ENCODE measurements at regions not wholly inside any gene's neighbourhood (a gene's known extent, or its start where the extent isn't known, plus 50 kb on each side); places are given as distances from the start of the nearest gene placed in this dataset.

DNA sequence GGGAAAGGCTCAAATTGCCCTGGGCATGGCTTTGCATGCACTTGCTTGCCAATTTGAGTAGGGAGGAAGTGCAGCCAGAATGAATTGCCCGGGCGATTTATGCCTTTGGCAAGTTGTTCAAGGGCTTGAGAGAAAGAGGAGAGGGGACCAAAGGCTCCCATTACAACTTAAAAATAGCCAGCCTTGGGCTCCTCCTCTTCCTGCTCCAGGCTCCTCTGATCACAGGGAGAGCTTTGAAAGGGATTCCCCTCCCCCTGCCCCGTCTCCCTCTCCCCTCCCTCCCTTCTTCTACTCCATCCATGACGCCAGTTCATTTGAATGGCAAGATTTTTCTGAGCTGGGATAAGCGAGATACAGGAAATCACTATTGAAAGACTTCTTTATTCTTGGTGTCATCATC is 304.9 kb upstream of the JAG1 start:
- no peaks in the 10 kb centered on the region for H3K4me1 Mint-ChIP-seq (ENCODE audit: low read depth, unreplicated experiment)
- H3K4me3 Mint-ChIP-seq (ENCODE audit: low read depth, unreplicated experiment), result no peak overlapping the region
- H3K27ac Mint-ChIP-seq (ENCODE audit: unreplicated experiment), result no peak overlapping the region
- peaks cover 2% of the 10 kb centered on the region for H3K9me3 Mint-ChIP-seq (ENCODE audit: low read depth, unreplicated experiment)
- TF ChIP-seq, protein P1, sequence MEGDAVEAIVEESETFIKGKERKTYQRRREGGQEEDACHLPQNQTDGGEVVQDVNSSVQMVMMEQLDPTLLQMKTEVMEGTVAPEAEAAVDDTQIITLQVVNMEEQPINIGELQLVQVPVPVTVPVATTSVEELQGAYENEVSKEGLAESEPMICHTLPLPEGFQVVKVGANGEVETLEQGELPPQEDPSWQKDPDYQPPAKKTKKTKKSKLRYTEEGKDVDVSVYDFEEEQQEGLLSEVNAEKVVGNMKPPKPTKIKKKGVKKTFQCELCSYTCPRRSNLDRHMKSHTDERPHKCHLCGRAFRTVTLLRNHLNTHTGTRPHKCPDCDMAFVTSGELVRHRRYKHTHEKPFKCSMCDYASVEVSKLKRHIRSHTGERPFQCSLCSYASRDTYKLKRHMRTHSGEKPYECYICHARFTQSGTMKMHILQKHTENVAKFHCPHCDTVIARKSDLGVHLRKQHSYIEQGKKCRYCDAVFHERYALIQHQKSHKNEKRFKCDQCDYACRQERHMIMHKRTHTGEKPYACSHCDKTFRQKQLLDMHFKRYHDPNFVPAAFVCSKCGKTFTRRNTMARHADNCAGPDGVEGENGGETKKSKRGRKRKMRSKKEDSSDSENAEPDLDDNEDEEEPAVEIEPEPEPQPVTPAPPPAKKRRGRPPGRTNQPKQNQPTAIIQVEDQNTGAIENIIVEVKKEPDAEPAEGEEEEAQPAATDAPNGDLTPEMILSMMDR (IDR thresholded peaks at IDR 0.05; ENCODE audit: unreplicated experiment), result no peak
- intact Hi-C loops (cut with micrococcal nuclease; ENCODE audit: unreplicated experiment), result no loop called here
- no peak for DNase-seq
- H3K27me3 Mint-ChIP-seq (ENCODE audit: unreplicated experiment), result no peaks in the 10 kb centered on the region
- CTCF ChIA-PET, result interaction anchor here (0.7 kb wide), 1 partner anchor 10 kb away, joined by 4 read pairs; no protein-coding TSS in a partner anchor
- BruUV-seq (replicated peaks), result no TSS peak
- H3K36me3 Mint-ChIP-seq (ENCODE audit: insufficient read depth, unreplicated experiment), result no peaks in the 10 kb centered on the region

DNA sequence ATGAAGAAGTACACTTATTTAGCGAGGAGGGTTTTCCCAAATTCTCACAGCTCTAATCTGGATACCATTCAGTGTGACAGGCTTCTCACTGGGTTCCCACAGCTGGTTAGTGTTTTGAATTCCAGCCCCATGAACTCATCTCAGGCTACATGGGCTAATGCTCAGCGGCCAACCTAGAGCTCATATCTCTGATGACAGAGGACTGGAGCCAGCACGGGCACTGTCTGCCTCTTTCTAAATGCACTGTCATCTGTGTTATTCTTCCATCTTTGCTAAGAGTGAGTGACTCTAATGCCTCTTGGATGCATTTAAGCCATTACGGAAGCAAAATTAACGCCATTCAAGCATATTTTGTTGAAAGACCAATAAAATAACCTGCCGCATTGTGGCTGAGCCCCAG is 308.9 kb upstream of the JAG1 start:
- H3K27ac Mint-ChIP-seq (ENCODE audit: unreplicated experiment), result no peak overlapping the region
- no peak for DNase-seq
- H3K27me3 Mint-ChIP-seq (ENCODE audit: unreplicated experiment), result no peaks in the 10 kb centered on the region
- CTCF ChIA-PET, result interaction anchor here (0.7 kb wide), 1 partner anchor 223 kb away, joined by 3 read pairs; no protein-coding TSS in a partner anchor
- TF ChIP-seq, protein P1 (IDR thresholded peaks at IDR 0.05; ENCODE audit: unreplicated experiment), result no peak
- H3K36me3 Mint-ChIP-seq (ENCODE audit: insufficient read depth, unreplicated experiment), result no peaks in the 10 kb centered on the region
- no peak overlapping the region for H3K4me3 Mint-ChIP-seq (ENCODE audit: low read depth, unreplicated experiment)
- BruUV-seq (replicated peaks), result no TSS peak
- H3K9me3 Mint-ChIP-seq (ENCODE audit: low read depth, unreplicated experiment), result no peaks in the 10 kb centered on the region
- H3K4me1 Mint-ChIP-seq (ENCODE audit: low read depth, unreplicated experiment), result peaks cover 4% of the 10 kb centered on the region
- intact Hi-C loops (cut with micrococcal nuclease; ENCODE audit: unreplicated experiment), result no loop called here

DNA sequence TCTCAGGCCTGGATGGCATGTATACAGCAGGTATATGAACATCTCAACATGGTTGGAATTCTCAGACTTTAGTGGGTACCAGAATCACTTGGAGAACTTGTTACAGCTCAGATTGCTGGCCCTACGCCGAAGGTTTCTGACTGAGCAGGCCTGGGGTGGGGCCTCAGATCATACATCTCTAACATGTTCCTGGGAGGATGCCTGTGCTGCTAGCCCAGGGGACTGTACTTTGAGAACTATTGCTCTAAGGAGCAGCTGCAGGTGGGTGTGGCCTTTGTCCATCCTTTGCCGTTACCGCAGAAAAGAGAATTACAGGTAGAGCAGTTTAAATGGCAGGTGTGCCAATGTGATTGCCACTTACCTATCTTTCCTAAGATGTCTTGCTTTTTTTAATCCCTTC is 310.5 kb upstream of the JAG1 start:
- intact Hi-C loops (cut with micrococcal nuclease; ENCODE audit: unreplicated experiment), result no loop called here
- DNase-seq, result no peak
- Mint-ChIP-seq H3K27ac (ENCODE audit: unreplicated experiment) (no peak overlapping the region), H3K4me3 (ENCODE audit: low read depth, unreplicated experiment) (no peak overlapping the region), H3K9me3 (ENCODE audit: low read depth, unreplicated experiment) (no peaks in the 10 kb centered on the region), H3K27me3 (ENCODE audit: unreplicated experiment) (no peaks in the 10 kb centered on the region), H3K36me3 (ENCODE audit: insufficient read depth, unreplicated experiment) (no peaks in the 10 kb centered on the region), H3K4me1 (ENCODE audit: low read depth, unreplicated experiment) (peaks cover 12% of the 10 kb centered on the region)
- no TSS peak for BruUV-seq (replicated peaks)
- CTCF ChIA-PET, result interaction anchor here (1.5 kb wide), 1 partner anchor 30 kb away, joined by 4 read pairs; no protein-coding TSS in a partner anchor
- TF ChIP-seq, protein P1 (IDR thresholded peaks at IDR 0.05; ENCODE audit: unreplicated experiment), result no peak

DNA sequence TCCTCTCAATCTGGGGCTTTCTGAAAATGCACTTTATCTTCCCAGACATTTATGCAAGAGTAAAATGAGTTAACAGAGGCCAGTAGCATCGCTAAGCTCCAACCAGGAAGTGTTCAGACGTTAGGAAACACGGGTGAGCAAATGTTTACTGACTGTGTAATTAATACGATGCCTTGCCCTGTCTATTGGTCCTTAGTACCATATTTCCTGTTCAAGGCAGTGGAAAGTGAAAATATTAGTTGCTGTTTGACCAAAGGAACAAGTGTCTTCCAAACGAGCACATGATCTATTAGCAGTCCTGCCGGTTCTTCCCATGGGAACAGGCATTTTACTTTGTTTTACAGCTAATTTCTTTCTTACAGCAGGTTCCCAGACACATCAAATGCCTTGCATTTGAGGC is 311.1 kb upstream of the JAG1 start:
- Mint-ChIP-seq H3K9me3 (ENCODE audit: low read depth, unreplicated experiment) (no peaks in the 10 kb centered on the region), H3K27me3 (ENCODE audit: unreplicated experiment) (no peaks in the 10 kb centered on the region), H3K27ac (ENCODE audit: unreplicated experiment) (no peak overlapping the region), H3K4me1 (ENCODE audit: low read depth, unreplicated experiment) (peaks cover 12% of the 10 kb centered on the region), H3K4me3 (ENCODE audit: low read depth, unreplicated experiment) (no peak overlapping the region), H3K36me3 (ENCODE audit: insufficient read depth, unreplicated experiment) (no peaks in the 10 kb centered on the region)
- intact Hi-C loops (cut with micrococcal nuclease; ENCODE audit: unreplicated experiment), result no loop called here
- no TSS peak for BruUV-seq (replicated peaks)
- TF ChIP-seq, protein P1 (IDR thresholded peaks at IDR 0.05; ENCODE audit: unreplicated experiment), result no peak
- CTCF ChIA-PET, result interaction anchor here (1.5 kb wide), 1 partner anchor 30 kb away, joined by 4 read pairs; no protein-coding TSS in a partner anchor
- DNase-seq, result no peak

Measured in Calu3 (cell line).